NCI-H1436 treated with DMSO at 0.1 percent for 48 hours (cell line): ENCODE measurements at regions not wholly inside any gene's neighbourhood (a gene's known extent, or its start where the extent isn't known, plus 50 kb on each side); places are given as distances from the start of the nearest gene placed in this dataset.
"Not testable (repeated sequence)": the region's sequence is repeated elsewhere in the genome, so short reads cannot be mapped to it uniquely, and the experiment has no call there.

Experiments used
- DNase-seq: peaks from one replicate; lab custom pipeline; 2025; lab: John Stamatoyannopoulos, UW

DNA sequence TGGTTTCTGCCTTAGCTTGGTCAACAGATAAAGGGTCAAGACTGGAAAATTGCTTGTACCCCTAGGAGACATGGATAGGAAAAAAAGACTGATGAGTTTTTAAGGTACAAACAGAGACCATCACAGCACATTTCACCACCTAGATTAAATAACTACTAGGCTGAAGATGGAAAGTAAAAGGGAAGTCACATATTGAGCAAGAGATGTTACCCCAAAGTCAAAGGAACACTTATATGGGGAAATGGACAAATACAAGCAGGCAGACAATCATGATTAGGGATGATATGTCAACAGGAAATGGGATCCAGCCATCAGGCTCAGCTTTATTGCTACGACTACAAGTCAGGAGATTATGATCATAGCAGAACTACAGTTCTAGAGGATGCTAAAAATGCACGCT is 1643.1 kb upstream of the CELF4 start:
- no peak for DNase-seq

DNA sequence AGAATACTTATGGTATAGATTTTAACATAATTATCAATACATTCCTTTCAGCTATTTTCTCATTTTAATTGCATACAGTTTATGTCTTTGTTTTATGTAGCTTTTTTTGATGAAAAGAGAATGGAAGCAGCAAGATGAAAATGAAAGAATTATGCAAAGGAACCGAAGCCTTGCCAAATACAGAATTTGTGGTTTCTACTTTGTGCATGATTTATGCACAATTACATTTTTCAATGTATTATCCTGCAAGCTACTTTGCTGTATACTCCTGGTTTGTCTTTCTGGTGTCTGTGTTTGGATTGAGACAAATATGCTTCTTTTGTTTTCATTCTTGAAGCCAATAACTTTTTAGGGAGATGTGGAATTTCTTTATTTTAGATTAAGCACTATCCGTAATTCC is 1642.6 kb upstream of the CELF4 start:
- DNase-seq = no peak

DNA sequence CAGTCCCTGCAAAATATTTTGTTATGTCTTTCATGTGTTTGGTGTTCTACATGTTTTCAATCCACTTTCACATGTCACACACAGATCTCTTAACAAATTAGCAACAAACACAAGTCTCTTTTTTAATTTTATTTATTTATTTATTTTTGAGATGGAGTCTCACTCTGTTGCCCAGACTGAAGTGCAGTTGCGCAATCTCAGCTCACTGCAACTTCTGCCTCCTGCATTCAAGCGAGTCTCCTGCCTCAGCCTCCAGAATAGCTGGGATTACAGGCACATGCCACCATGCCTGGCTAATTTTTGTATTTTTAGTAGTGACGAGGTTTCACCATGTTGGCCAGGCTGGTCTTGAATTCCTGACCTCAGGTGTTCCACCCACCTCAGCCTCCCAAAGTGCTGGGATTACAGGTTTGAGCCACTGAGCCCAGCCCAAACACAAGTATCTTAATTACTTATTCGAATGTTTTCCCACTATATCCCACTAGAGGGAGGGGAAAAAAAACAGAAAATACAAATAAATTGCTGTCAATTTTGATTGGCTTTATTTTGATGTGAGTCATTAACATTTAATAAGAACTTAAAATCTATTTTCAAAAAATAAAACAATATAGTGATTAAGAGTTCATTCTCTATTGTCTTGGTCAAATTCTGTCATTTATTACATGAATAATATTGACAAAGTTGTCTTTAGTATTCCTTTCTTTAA is 1641.0 kb upstream of the CELF4 start:
- DNase-seq = not testable (repeated sequence)

DNA sequence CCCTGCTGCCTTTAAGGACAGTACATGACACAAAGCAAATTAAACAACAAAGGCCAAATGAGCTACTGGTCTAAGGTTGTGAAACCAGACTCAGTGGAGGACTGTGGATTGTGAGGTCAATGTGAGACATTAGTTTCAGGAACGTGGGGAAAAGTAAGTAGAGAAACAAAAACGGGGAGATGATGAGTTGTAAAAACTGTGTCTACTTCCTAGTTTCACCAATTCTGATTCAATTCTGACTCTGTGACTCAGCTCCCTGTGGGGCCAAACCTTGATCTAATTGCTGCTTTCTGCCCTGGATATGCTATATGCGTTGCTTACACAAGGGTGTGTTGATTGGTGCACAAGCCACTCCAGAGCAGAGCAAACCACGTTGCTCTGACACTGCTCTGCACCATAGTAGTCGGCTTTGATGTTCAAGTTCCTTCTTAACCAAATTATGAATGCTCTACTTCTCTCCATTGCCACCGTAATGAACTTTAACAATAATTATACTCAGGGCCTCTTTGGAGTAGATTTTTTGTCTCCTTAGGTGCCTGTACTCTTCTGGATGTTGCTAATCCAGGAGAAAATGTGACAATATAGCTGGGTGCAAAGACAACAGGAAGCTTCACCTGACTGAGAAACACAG is 1640.1 kb upstream of the CELF4 start:
- peak; percentile 11 for DNase-seq

DNA sequence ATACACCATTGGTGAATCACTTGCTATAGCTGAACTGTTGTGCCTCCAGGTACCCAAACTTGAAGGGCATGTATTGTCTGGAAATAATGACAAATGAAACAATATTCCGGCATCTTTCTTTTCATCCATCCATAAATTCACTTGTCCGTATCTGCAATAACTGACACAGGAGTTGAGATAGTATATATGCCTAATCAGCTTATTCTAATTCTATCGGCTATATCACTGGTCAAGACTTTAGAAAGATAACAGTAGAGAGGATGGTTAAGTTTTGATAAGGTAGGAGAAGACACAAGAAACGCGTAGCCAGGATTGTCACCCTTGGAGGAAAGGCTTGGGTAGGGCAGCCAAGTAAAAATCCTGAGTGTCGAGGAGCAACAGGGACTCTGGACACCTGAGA is 1634.6 kb upstream of the CELF4 start:
- no peak for DNase-seq

DNA sequence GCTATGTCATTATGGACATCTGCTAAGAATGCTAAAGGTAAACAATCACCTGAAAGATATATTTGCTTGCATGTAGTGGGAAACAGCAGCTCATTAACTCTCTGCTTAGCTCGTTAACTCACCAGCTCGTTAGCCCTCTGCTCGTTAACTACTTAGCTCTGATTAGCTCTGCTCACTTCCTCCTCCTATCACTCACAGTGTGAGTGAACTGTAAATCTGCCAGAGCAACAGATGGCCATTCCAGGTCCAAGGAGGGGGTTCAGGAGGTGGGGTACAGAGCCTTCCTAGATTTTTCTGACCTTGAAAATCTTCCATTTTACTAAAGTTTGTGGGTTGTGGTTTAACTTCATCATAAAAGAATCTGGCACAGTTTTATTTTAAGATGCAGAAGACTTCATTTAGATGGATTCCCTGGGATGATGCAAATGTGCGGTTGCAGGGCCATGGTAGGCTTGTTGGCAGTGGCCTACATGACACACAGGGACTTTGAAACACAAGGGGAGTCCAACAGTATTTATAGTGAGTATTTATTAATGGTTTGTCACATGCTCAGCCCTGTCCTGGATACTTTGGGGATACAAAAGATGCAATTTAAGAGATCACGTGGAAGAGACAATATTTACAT is 1633.7 kb upstream of the CELF4 start:
- DNase-seq = no peak

DNA sequence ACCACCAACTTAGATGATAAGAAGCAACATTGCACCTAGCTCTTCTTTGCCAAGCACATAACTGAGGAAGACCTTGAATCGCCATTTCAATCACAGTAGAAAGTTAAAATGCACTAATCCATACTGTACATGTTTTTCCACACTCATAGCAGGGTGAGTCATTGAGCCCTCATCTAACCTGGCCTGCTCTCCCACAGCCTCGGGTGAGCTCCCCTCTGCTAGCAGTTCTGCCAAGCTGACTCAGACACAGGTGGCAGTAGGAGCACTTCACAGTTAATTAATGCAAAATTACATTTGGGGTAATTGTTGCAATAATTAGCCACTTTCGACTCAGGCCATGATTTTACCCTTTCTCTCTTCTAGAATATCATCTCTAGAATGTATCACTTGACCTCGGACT is 1632.8 kb upstream of the CELF4 start:
- peak; percentile 48 for DNase-seq

DNA sequence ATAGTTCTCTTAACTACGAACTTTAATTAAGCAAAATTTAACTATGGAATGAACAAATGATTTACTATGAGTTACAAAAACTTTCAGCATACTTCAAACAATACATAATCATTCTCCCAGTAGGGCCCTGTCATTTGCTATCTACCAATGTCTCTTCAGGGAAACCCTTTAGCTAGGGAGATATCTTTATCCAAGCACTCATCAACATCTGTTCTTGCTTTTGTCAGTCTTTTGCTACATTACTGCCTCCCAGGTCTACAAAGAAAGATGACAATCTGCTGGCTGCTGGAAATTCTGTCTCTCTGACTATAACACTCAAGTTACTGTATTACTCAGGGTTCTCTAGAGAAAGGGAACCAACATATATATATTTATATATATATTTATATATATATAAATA is 1626.3 kb upstream of the CELF4 start:
- DNase-seq = no peak

DNA sequence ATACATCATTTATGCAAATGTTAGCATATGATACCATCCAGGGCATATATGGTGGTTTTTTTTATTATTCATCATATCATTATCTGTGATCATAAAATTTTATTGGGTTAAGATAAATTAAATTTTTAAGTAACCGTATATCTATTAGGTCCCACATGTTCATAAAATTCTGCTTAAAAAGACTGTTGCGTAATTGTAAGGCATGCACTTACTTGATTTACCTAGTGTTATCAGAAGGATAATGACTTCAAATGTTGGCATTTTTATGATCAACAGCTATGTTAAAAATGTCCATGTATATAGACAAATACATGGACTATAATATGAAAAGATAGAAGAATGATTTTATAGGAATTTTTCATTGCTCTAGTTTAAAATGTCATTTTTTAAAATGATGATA is 1625.5 kb upstream of the CELF4 start:
- no peak for DNase-seq

DNA sequence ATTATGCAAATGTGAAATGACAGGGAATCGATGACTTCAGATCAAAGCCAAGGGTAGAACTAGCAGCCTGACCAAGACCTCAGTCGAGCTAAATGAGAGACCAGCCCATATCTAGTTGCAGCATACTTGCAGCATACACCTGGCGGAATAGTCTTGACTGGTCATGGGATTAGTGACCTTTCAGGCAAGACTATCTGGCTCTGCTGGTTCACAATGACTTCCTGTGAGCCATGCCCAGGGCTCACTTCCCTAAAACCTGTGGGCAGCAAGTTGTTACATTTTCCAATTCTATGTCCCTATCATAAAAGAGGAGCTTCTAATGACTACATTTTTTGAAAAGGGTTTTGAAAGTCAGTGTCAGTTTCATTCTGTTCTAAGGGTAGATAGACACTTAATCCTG is 1624.9 kb upstream of the CELF4 start:
- DNase-seq = no peak

DNA sequence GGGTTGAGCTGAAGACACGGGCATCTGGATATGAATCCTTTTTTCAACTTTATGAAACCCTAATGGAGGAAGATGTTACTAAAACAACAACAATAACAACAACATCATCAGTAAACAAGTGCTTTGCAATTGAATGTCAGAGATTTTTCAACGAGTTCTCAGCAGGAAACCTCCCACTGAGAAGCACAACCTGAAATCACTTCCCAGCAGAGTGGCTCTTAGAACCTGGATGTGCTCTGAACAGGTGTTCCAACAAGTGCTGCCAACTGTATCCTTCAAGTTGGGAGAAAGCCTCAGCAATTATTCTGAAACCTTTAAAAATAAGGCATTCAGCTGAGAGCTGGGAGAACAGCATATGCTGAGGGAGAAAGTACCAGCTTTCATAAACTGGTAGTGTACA is 1622.7 kb upstream of the CELF4 start:
- DNase-seq = no peak

DNA sequence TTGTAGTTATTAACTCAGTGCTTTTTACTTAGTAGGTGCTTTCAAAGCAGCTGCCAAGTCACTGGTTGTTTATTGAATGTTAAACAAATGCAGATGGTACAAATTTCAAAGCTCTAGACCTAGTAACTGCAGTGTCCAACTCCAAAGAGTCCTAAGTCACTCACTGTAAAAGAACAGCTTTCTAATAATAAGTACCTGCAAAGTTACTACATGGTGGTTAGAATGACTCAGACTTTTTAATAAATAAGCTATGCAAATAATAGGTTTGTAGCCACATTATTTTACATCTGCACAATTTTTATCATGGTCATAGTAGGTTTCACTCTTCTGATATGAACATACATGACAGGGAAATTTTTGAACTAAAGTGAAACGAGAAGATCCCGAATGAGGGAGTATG is 1620.4 kb upstream of the CELF4 start:
- no peak for DNase-seq

DNA sequence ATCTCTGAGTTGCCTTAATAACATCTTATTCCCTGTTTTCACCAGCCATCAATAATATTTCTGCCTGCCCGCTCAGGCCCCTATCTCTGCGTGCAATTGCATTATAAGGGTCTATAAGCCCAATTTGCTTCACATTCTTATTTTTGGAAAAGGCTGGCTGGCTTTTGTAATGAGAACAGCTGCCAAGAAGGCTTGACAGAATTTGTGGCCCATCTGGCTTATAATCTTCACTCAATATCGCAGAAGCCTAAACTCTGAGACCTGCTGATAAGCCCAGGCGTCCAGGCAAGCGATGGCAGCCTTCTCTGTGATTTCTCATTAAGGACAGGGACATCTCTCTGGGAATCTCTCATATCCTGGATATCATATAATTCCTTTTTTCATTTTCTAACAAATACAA is 1618.6 kb upstream of the CELF4 start:
- no peak for DNase-seq

DNA sequence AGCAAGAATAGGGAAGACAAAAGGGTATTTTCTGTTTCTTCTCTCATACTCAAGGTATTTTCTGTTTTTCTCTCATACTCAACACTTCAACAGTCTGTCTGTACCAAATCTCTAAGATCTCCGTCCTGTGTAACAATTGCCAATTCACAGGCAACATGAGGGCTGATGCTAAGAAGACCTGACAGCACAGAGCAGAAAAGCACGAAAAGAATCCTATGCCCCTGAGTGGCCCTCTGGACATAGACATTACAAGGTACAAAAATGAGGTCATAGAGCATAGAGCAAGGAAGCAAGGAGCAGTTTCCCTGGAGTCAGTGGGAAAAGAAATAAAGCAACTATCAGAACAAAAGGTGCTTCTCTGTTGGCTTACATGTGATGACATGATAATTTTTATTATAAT is 1612.6 kb upstream of the CELF4 start:
- no peak for DNase-seq

DNA sequence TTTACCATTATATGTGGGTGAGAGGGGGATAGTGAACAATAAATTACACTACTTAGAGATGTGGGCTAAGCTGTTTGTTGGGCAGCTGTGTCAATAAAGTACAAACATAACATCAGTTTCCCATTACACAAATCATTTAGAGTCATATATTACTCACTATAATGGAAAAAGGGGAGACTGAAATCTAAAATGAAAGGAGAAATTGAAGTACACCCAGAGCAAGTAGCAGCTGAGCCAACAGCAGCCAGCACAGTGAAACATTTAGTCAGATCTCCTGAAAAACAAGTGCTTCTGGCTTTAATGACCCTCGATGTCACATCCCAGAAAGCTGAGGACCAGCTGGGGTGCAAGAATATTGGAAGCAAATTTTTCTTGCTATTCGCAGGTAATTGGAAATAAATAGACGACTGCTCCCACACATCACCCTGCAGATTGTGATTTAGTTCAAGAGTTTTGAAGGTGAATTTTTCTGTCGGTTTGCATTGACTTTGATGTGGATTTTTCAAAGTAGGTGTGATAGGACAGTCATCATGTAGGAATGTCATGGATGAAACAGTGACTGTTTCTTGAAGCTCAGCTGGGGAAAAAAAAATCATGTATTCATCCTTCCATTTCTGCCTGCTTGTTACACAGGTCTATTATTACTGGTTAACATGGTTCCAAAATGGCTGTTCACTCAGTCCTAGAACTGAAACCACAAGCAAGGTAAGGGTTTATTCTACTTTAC is 1607.3 kb upstream of the CELF4 start:
- peak; percentile 90 for DNase-seq

DNA sequence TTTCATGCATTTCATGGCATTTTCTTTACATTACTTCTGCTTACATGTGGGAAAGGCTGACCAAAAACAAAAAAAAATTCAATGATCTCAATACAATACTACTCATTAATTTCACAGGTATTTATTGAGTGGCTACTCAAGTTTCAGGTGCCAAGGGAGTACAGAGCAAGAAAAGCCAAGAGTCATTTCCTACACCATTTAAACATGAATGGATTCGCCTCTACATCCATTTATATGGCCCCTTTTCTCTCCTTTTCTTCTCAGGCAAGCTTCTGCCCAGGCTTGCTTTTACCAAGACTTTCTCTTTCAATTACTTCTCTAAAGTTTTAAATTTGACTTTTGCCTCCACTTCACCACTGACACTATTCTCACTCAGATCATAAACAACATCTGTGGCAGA is 1603.1 kb upstream of the CELF4 start:
- no peak for DNase-seq

DNA sequence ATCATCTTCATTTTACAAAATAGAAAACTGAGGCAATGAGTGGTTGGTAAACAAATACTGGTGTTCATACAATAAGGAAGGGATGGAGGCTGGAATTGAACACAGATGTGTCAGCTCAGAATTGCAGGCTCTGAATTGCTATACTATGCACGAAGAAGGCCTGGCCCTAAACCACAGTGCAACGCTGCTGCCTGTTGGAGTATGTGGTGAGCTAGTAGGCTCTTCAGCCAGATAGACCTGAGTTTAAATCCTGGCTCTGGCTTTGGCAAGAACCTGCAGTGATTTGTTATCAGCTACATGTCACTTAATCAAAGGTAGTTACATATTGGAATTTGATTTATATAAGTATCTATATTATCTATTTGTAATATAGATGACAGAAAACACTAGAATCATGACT is 1602.4 kb upstream of the CELF4 start:
- DNase-seq = no peak

DNA sequence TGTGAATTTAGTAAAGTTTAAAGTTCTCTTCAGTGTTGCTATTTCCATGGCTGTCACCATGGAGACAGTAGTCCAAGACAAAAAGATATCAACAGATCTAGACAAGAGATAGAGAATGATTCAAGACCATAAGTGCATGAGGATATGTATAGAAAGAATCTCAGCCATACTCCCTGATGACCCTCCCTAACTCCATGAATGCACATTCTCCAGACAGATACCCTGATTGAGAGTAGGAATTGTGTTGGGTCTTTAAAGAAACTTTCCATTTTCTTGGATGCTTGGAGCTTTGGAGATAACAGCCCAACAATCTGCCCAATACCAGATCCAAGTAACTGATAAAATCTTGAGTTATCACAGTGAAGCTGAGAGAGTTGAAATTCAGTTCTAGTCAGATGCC is 1601.2 kb upstream of the CELF4 start:
- no peak for DNase-seq

DNA sequence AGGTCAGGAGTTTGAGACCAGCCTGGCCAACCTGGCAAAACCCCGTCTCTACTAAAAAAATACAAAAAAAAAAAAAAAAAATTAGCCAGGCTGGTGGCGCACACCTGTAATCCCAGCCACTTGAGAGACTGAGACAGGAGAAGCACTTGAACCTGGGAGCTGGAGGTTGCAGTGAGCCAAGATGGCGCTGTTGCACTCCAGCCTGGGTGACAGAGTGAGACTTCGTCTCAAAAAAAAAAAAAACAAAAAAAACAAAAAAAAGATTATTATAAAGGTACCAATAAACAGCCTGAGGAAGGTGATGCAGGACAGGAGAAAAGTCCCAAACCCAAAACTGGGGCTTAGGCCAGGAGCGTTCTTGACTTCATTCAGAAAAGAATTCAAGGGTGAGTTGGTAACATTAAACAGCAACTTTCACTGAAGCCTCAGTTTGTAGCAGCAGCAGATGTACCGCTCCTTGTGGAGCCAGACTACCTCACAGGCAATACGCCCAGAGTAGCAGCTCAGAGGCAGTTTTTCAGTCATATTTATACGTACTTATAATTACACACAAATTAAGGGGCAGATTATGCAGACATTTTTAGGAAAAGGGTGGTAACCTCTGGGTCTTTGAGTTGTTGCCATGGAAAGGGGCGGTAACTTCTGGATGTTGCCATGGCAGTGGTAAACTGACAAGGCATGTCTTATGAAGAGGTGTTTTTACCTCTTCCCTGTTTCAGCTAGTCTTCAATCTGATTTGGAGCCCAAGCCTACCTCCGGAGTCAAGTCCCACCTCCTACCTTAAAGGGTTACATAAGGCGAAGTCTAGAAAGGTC is 1596.6 kb upstream of the CELF4 start:
- no peak for DNase-seq

DNA sequence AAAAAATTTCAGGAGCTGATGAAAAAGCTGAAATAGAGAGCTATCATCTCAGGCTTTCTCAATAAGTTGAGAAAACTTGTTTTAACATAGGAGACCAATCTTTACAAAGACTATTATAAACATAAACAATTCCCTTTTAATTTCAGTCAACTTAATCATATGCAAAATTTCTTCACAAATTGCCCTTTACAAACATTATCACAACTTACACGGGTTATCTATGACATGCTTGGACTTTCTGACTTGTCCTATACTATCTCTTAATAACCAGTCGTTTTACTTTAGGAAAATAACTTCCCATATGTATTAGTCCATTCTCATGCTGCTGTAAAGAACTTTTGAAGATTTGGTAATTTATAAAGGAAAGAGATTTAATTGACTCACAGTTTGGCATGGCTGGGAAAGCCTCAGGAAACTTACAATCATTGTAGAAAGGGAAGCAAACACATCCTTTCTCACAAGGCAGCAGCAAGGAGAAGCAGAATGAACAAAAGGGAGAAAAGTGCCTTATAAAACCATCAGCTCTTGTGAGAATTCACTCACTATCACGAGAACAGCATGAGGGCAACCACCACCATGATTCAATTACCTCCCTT is 1583.7 kb upstream of the CELF4 start:
- no peak for DNase-seq

DNA sequence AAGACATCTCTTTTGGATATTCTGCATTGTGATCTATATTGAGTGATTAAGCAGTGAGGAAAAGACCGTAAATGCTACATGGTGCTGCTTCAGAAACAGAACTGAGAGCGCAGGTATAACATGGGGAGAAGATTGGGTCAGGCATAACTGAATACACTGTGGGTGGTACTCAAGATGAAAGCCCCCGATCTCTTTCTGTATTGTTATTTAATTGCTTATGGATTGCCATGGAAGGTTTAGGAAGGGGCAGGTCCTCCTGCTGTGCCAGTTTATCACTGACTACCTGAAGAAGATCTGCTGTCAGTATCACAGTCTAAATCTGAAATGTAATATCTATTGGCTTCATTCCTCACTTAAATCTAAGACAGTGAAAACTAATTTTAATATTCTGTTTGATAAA is 1568.7 kb upstream of the CELF4 start:
- DNase-seq = no peak

DNA sequence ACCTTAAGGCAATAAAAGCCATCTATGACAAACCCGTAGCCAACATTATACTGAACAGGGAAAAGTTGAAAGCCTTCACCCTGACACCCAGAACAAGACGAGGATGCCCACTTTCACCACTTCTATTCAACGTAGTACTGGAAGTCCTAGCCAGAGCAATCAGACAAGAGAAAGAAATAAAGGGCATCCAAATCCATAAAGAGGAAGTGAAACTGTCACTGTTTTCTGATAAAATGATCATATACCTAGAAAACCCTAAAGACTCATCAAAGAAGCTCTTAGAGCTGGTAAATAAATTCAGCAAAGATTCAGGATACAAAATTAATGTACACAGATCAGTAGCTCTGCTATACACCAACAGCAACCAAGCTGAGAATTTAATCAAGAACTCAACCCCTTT is 1561.9 kb upstream of the CELF4 start:
- not testable (repeated sequence) for DNase-seq
